ENCODE measurements at regions not wholly inside any gene's neighbourhood (a gene's known extent, or its start where the extent isn't known, plus 50 kb on each side); places are given as distances from the start of the nearest gene placed in this dataset.

GRCh38 chr2:155696571-155696970 lies 636.0 kb downstream of the NR4A2 start:
- H3K36me3 ChIP-seq (ENCODE audit: control insufficient read depth, insufficient read depth, low read length), result no peaks in the 10 kb centered on the region
- intact Hi-C loops (cut with micrococcal nuclease; ENCODE audit: unreplicated experiment), result no loop called here
- no peaks in the 10 kb centered on the region for H3K4me1 ChIP-seq
- BruUV-seq (replicated peaks), result no TSS peak
- Mint-ChIP-seq H3K4me1 (ENCODE audit: low read depth, unreplicated experiment) (no peaks in the 10 kb centered on the region), H3K27ac (ENCODE audit: unreplicated experiment) (no peak overlapping the region), H3K27me3 (ENCODE audit: insufficient read depth, unreplicated experiment) (peaks cover 3% of the 10 kb centered on the region), H3K36me3 (ENCODE audit: insufficient read depth, unreplicated experiment) (no peaks in the 10 kb centered on the region), H3K4me3 (ENCODE audit: unreplicated experiment) (no peak overlapping the region), H3K9me3 (ENCODE audit: unreplicated experiment) (no peaks in the 10 kb centered on the region)
- CTCF ChIA-PET, result no interaction called here
- TF ChIP-seq, protein P1, sequence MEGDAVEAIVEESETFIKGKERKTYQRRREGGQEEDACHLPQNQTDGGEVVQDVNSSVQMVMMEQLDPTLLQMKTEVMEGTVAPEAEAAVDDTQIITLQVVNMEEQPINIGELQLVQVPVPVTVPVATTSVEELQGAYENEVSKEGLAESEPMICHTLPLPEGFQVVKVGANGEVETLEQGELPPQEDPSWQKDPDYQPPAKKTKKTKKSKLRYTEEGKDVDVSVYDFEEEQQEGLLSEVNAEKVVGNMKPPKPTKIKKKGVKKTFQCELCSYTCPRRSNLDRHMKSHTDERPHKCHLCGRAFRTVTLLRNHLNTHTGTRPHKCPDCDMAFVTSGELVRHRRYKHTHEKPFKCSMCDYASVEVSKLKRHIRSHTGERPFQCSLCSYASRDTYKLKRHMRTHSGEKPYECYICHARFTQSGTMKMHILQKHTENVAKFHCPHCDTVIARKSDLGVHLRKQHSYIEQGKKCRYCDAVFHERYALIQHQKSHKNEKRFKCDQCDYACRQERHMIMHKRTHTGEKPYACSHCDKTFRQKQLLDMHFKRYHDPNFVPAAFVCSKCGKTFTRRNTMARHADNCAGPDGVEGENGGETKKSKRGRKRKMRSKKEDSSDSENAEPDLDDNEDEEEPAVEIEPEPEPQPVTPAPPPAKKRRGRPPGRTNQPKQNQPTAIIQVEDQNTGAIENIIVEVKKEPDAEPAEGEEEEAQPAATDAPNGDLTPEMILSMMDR (IDR thresholded peaks at IDR 0.05; ENCODE audit: insufficient read depth in 1 of 2, low read depth in 1 of 2, low read length in 1 of 2, severe bottlenecking in 1 of 2, unreplicated experiment in 1 of 2), result no peak
- no peak overlapping the region for H3K4me3 ChIP-seq (ENCODE audit: low read depth, low read length)
- no peaks in the 10 kb centered on the region for H3K9me3 ChIP-seq
- DNase-seq, result no peak
- no peaks in the 10 kb centered on the region for H3K27me3 ChIP-seq (replicated peaks; ENCODE audit: control insufficient read depth, insufficient read depth, low read length)
- POLR2A ChIA-PET, result no interaction called here

- DNase-seq, result no peak
- Mint-ChIP-seq H3K27me3 (ENCODE audit: insufficient read depth, unreplicated experiment) (peaks cover 3% of the 10 kb centered on the region), H3K4me3 (ENCODE audit: unreplicated experiment) (no peak overlapping the region), H3K9me3 (ENCODE audit: unreplicated experiment) (no peaks in the 10 kb centered on the region), H3K4me1 (ENCODE audit: low read depth, unreplicated experiment) (no peaks in the 10 kb centered on the region), H3K36me3 (ENCODE audit: insufficient read depth, unreplicated experiment) (no peaks in the 10 kb centered on the region), H3K27ac (ENCODE audit: unreplicated experiment) (no peak overlapping the region)
- Histone ChIP-seq H3K9me3 (no peaks in the 10 kb centered on the region), H3K4me1 (no peaks in the 10 kb centered on the region), H3K27me3 (replicated peaks; ENCODE audit: control insufficient read depth, insufficient read depth, low read length) (no peaks in the 10 kb centered on the region), H3K36me3 (ENCODE audit: control insufficient read depth, insufficient read depth, low read length) (no peaks in the 10 kb centered on the region), H3K4me3 (ENCODE audit: low read depth, low read length) (no peak overlapping the region)
- intact Hi-C loops (cut with micrococcal nuclease; ENCODE audit: unreplicated experiment), result no loop called here
- CTCF ChIA-PET, result no interaction called here
- no TSS peak for BruUV-seq (replicated peaks)
- POLR2A ChIA-PET, result no interaction called here
- TF ChIP-seq, protein P1 (IDR thresholded peaks at IDR 0.05; ENCODE audit: insufficient read depth in 1 of 2, low read depth in 1 of 2, low read length in 1 of 2, severe bottlenecking in 1 of 2, unreplicated experiment in 1 of 2), result no peak
Observed at GRCh38 chr2:155695505-155695904, 637.0 kb downstream of the NR4A2 start.

GRCh38 chr2:155692856-155693255 lies 639.7 kb downstream of the NR4A2 start:
- ChIA-PET CTCF (no interaction called here), POLR2A (no interaction called here)
- intact Hi-C loops (cut with micrococcal nuclease; ENCODE audit: unreplicated experiment), result no loop called here
- H3K27me3 ChIP-seq (replicated peaks; ENCODE audit: control insufficient read depth, insufficient read depth, low read length), result no peaks in the 10 kb centered on the region
- TF ChIP-seq, protein P1 (IDR thresholded peaks at IDR 0.05; ENCODE audit: insufficient read depth in 1 of 2, low read depth in 1 of 2, low read length in 1 of 2, severe bottlenecking in 1 of 2, unreplicated experiment in 1 of 2), result no peak
- DNase-seq, result no peak
- H3K36me3 Mint-ChIP-seq (ENCODE audit: insufficient read depth, unreplicated experiment), result no peaks in the 10 kb centered on the region
- no peak overlapping the region for H3K4me3 ChIP-seq (ENCODE audit: low read depth, low read length)
- H3K4me1 Mint-ChIP-seq (ENCODE audit: low read depth, unreplicated experiment), result no peaks in the 10 kb centered on the region
- H3K27me3 Mint-ChIP-seq (ENCODE audit: insufficient read depth, unreplicated experiment), result peaks cover 3% of the 10 kb centered on the region
- no peaks in the 10 kb centered on the region for H3K9me3 ChIP-seq
- H3K9me3 Mint-ChIP-seq (ENCODE audit: unreplicated experiment), result no peaks in the 10 kb centered on the region
- BruUV-seq (replicated peaks), result no TSS peak
- no peaks in the 10 kb centered on the region for H3K4me1 ChIP-seq
- H3K27ac Mint-ChIP-seq (ENCODE audit: unreplicated experiment), result no peak overlapping the region
- H3K4me3 Mint-ChIP-seq (ENCODE audit: unreplicated experiment), result no peak overlapping the region
- H3K36me3 ChIP-seq (ENCODE audit: control insufficient read depth, insufficient read depth, low read length), result no peaks in the 10 kb centered on the region

Measured in Caco-2 (cell line).